GM18951 (cell line): ENCODE measurements at regions not wholly inside any gene's neighbourhood (a gene's known extent, or its start where the extent isn't known, plus 50 kb on each side); places are given as distances from the start of the nearest gene placed in this dataset.

Experiments
- POLR2A ChIP-seq: IDR thresholded peaks from 4 replicates; pipeline ENCODE4 v1.6.1; 2011; ENCODE audit warnings: mild to moderate bottlenecking; ENCODE audit not compliant: insufficient read length, insufficient read depth; ENCODE audit errors: extremely low read depth
- in situ Hi-C: fragments of 300-500 bp; cut with MboI; formaldehyde crosslinking; loops from one replicate; pipeline ENCODE4 v1.12.0; 2022; ENCODE audit warnings: low sequenced_read_pairs, mixed read lengths, inconsistent platforms; ENCODE audit not compliant: unreplicated experiment

GRCh38 chr14:51554339-51554920, 97.3 kb upstream of the FRMD6 start:
- no peak for TF ChIP-seq POLR2A
- in situ Hi-C loops = no loop called here

GRCh38 chr14:51554953-51555352, 96.8 kb upstream of the FRMD6 start:
- in situ Hi-C loops = no loop called here
- TF ChIP-seq POLR2A = no peak

- in situ Hi-C loops = no loop called here
- TF ChIP-seq POLR2A = no peak
These were observed 90.6 kb upstream of the FRMD6 start for GRCh38 chr14:51561141-51561540.

GRCh38 chr14:51562816-51563215, 88.9 kb upstream of the FRMD6 start:
- no peak for TF ChIP-seq POLR2A
- in situ Hi-C loops = no loop called here

- in situ Hi-C loops = no loop called here
- no peak for TF ChIP-seq POLR2A
These were observed 88.2 kb upstream of the FRMD6 start for GRCh38 chr14:51563560-51563959.

- in situ Hi-C loops = no loop called here
- no peak for TF ChIP-seq POLR2A
These were observed 87.2 kb upstream of the FRMD6 start for GRCh38 chr14:51564460-51564859.

GRCh38 chr14:51564986-51565604, 86.6 kb upstream of the FRMD6 start:
- in situ Hi-C loops = no loop called here
- TF ChIP-seq POLR2A = no peak

GRCh38 chr14:51566831-51567582, 84.7 kb upstream of the FRMD6 start:
- in situ Hi-C loops = no loop called here
- no peak for TF ChIP-seq POLR2A

GRCh38 chr14:51568366-51568765, 83.3 kb upstream of the FRMD6 start:
- in situ Hi-C loops = no loop called here

GRCh38 chr14:51573607-51574006, 78.1 kb upstream of the FRMD6 start:
- in situ Hi-C loops = no loop called here
- no peak for TF ChIP-seq POLR2A

More at GRCh38 chr14:51568366-51568765, 83.3 kb upstream of the FRMD6 start:
- TF ChIP-seq POLR2A = no peak

- in situ Hi-C loops = no loop called here
- no peak for TF ChIP-seq POLR2A
These were observed 77.7 kb upstream of the FRMD6 start for GRCh38 chr14:51574009-51574408.

- in situ Hi-C loops = no loop called here
- no peak for TF ChIP-seq POLR2A
These were observed 76.2 kb upstream of the FRMD6 start for GRCh38 chr14:51575349-51576116.

- in situ Hi-C loops = no loop called here
- no peak for TF ChIP-seq POLR2A
These were observed 75.6 kb upstream of the FRMD6 start for GRCh38 chr14:51576117-51576430.

GRCh38 chr14:51576879-51577278, 74.8 kb upstream of the FRMD6 start:
- TF ChIP-seq POLR2A = no peak
- in situ Hi-C loops = no loop called here

GRCh38 chr14:51578853-51579252, 72.9 kb upstream of the FRMD6 start:
- in situ Hi-C loops = no loop called here

More at GRCh38 chr14:51578853-51579252, 72.9 kb upstream of the FRMD6 start:
- TF ChIP-seq POLR2A = no peak
